K562 (cell line): ENCODE measurements at regions not wholly inside any gene's neighbourhood (a gene's known extent, or its start where the extent isn't known, plus 50 kb on each side); places are given as distances from the start of the nearest gene placed in this dataset.

ENCODE experiments used
- CCNT2 ChIP-seq: IDR thresholded peaks from 2 replicates; pipeline ENCODE4 v1.6.1; 2011; ENCODE audit warnings: borderline replicate concordance, low read depth, mild to moderate bottlenecking, moderate library complexity, mixed read lengths, low read length; ENCODE audit not compliant: insufficient read length; ENCODE audit errors: extremely low read depth
- FOS ChIP-seq: IDR thresholded peaks from 3 replicates; pipeline ENCODE4 v1.6.1; 2011; ENCODE audit not compliant: insufficient read length; ENCODE audit errors: extremely low read depth
- GABPA ChIP-seq: fragments of 200-800 bp; sonication (Bioruptor generic); conservative IDR thresholded peaks from 2 replicates; pipeline ENCODE4 v1.6.1; 2016; ENCODE audit warnings: low read depth, missing genetic modification characterization, missing compliant biosample characterization
- GABPB2 ChIP-seq: fragments of 250-450 bp; sonication (Bioruptor Pico); conservative IDR thresholded peaks from 2 replicates; pipeline ENCODE4 v1.5.1; 2021; ENCODE audit warnings: mild to moderate bottlenecking
- NCOA1 ChIP-seq: fragments of 450-650 bp; IDR thresholded peaks from 2 replicates; pipeline ENCODE4 v1.6.1; 2016; ENCODE audit warnings: low read depth
- PYGO2 ChIP-seq: fragments of 450-650 bp; IDR thresholded peaks from 2 replicates; pipeline ENCODE4 v1.6.1; 2016; ENCODE audit warnings: mild to moderate bottlenecking, missing genetic modification characterization, moderate library complexity, missing compliant biosample characterization
- TF ChIP-seq, protein P1 (sequence below): fragments of 200-800 bp; sonication (Bioruptor generic); IDR thresholded peaks from 2 replicates; pipeline ENCODE4 v1.6.1; 2017; ENCODE audit warnings: missing genetic modification characterization, missing compliant biosample characterization
- TF ChIP-seq, protein P2 (sequence below), 2 experiments: fragments of 450-650 bp; formaldehyde crosslinking in 1 of 2; IDR thresholded peaks; 2 replicates each; pipeline versions ENCODE4 v1.4.0 to v1.6.1; 2014 to 2020; ENCODE audit warnings: mild to moderate bottlenecking in 2 of 2, borderline replicate concordance in 1 of 2, low read depth in 1 of 2
- TF ChIP-seq, protein P3 (sequence below): conservative IDR thresholded peaks from 2 replicates; pipeline ENCODE4 v1.6.1; 2011; ENCODE audit warnings: low read depth, mild to moderate bottlenecking, low read length; ENCODE audit not compliant: control insufficient read depth
- TF ChIP-seq, protein P4 (sequence below), 2 experiments: IDR thresholded peaks; 2 replicates each; pipeline ENCODE4 v1.6.1; 2012; ENCODE audit warnings: improper control_type of control experiment in 2 of 2, low read depth in 2 of 2, low read length in 2 of 2, borderline replicate concordance in 1 of 2
- TF ChIP-seq, protein P5 (sequence below), 2 experiments: fragments of 250-450 bp in 1 of 2; fragments of 450-650 bp in 1 of 2; sonication (Bioruptor Pico) in 1 of 2; IDR thresholded peaks; 2 replicates each; pipeline versions ENCODE4 v1.6.1 to v1.8.0; 2016 to 2021; ENCODE audit warnings: mild to moderate bottlenecking in 2 of 2, moderate library complexity in 2 of 2, missing compliant biosample characterization in 1 of 2, missing genetic modification characterization in 1 of 2

DNA sequence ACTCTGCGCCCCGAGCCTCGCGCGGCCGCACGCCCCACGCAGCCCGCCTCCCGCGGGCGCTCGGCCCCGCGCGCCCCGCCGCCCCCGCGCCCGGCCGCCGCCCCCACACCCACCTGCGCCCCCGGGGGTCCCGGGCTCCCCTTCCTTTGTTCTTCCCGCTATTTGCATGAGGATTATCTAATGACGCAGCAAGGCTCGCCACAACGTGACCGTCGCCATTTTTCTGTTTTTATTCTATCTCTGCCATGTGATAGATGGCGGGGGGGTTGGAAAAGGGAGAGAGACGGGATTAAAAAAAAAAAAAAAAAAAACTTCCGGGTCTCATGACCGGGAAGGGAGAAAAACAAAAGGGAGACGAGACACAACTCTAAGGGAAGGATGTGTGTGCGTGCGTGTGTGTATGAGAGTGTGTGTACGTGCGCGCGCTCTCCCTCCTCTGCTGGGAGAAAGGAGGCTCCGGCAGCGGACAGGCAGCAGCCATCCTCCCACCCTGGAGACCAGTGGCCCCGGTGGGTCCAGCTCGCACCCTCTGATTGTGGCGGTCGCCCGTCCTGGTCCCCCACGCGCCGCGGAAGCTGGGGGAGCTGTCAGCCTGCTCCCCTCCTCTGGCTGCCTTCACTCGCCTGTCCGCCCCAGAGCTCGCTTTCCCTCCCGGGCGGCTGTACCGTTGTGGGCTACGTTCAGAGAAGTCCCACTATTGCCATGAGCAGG is 80.4 kb upstream of the AK4 start (continued):
- 0 out of 2 replicates have a peak, but pooled peaks have one; percentile 18 for TF ChIP-seq NCOA1
- TF ChIP-seq GABPA (tag), result peak; percentile 77
- TF ChIP-seq, protein P1, sequence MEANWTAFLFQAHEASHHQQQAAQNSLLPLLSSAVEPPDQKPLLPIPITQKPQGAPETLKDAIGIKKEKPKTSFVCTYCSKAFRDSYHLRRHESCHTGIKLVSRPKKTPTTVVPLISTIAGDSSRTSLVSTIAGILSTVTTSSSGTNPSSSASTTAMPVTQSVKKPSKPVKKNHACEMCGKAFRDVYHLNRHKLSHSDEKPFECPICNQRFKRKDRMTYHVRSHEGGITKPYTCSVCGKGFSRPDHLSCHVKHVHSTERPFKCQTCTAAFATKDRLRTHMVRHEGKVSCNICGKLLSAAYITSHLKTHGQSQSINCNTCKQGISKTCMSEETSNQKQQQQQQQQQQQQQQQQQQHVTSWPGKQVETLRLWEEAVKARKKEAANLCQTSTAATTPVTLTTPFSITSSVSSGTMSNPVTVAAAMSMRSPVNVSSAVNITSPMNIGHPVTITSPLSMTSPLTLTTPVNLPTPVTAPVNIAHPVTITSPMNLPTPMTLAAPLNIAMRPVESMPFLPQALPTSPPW (CRISPR knock-in tag), result peak; percentile 95
- TF ChIP-seq, protein P2, sequence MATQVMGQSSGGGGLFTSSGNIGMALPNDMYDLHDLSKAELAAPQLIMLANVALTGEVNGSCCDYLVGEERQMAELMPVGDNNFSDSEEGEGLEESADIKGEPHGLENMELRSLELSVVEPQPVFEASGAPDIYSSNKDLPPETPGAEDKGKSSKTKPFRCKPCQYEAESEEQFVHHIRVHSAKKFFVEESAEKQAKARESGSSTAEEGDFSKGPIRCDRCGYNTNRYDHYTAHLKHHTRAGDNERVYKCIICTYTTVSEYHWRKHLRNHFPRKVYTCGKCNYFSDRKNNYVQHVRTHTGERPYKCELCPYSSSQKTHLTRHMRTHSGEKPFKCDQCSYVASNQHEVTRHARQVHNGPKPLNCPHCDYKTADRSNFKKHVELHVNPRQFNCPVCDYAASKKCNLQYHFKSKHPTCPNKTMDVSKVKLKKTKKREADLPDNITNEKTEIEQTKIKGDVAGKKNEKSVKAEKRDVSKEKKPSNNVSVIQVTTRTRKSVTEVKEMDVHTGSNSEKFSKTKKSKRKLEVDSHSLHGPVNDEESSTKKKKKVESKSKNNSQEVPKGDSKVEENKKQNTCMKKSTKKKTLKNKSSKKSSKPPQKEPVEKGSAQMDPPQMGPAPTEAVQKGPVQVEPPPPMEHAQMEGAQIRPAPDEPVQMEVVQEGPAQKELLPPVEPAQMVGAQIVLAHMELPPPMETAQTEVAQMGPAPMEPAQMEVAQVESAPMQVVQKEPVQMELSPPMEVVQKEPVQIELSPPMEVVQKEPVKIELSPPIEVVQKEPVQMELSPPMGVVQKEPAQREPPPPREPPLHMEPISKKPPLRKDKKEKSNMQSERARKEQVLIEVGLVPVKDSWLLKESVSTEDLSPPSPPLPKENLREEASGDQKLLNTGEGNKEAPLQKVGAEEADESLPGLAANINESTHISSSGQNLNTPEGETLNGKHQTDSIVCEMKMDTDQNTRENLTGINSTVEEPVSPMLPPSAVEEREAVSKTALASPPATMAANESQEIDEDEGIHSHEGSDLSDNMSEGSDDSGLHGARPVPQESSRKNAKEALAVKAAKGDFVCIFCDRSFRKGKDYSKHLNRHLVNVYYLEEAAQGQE (IDR thresholded peaks at IDR 0.05; ENCODE audit: borderline replicate concordance), result no peak
- TF ChIP-seq, protein P2 (CRISPR knock-in tag; IDR thresholded peaks at IDR 0.05; ENCODE audit: low read depth), result peak; percentile 33; the same call in 1 of the 2 replicates
- TF ChIP-seq, protein P3, sequence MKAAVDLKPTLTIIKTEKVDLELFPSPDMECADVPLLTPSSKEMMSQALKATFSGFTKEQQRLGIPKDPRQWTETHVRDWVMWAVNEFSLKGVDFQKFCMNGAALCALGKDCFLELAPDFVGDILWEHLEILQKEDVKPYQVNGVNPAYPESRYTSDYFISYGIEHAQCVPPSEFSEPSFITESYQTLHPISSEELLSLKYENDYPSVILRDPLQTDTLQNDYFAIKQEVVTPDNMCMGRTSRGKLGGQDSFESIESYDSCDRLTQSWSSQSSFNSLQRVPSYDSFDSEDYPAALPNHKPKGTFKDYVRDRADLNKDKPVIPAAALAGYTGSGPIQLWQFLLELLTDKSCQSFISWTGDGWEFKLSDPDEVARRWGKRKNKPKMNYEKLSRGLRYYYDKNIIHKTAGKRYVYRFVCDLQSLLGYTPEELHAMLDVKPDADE, result peak; percentile 47; the same call in 1 of the 2 replicates
- TF ChIP-seq, protein P4, sequence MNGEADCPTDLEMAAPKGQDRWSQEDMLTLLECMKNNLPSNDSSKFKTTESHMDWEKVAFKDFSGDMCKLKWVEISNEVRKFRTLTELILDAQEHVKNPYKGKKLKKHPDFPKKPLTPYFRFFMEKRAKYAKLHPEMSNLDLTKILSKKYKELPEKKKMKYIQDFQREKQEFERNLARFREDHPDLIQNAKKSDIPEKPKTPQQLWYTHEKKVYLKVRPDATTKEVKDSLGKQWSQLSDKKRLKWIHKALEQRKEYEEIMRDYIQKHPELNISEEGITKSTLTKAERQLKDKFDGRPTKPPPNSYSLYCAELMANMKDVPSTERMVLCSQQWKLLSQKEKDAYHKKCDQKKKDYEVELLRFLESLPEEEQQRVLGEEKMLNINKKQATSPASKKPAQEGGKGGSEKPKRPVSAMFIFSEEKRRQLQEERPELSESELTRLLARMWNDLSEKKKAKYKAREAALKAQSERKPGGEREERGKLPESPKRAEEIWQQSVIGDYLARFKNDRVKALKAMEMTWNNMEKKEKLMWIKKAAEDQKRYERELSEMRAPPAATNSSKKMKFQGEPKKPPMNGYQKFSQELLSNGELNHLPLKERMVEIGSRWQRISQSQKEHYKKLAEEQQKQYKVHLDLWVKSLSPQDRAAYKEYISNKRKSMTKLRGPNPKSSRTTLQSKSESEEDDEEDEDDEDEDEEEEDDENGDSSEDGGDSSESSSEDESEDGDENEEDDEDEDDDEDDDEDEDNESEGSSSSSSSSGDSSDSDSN (IDR thresholded peaks at IDR 0.05; ENCODE audit: borderline replicate concordance in 1 of 2, low read depth in 2 of 2, low read length in 2 of 2), result 0 out of 4 replicates have a peak, but pooled peaks of 1 of the 2 experiments have one; percentile 25
- TF ChIP-seq FOS, result no peak
- TF ChIP-seq GABPB2 (CRISPR knock-in tag), result no peak
- TF ChIP-seq PYGO2, result no peak
- TF ChIP-seq, protein P5, sequence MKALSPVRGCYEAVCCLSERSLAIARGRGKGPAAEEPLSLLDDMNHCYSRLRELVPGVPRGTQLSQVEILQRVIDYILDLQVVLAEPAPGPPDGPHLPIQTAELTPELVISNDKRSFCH (CRISPR knock-in tag; IDR thresholded peaks at IDR 0.05), result no peak
- TF ChIP-seq, protein P5 (tag; IDR thresholded peaks at IDR 0.05), result no peak
- TF ChIP-seq CCNT2, result peak; percentile 46
